ENCODE measurements at regions not wholly inside any gene's neighbourhood (a gene's known extent, or its start where the extent isn't known, plus 50 kb on each side); places are given as distances from the start of the nearest gene placed in this dataset.

DNA sequence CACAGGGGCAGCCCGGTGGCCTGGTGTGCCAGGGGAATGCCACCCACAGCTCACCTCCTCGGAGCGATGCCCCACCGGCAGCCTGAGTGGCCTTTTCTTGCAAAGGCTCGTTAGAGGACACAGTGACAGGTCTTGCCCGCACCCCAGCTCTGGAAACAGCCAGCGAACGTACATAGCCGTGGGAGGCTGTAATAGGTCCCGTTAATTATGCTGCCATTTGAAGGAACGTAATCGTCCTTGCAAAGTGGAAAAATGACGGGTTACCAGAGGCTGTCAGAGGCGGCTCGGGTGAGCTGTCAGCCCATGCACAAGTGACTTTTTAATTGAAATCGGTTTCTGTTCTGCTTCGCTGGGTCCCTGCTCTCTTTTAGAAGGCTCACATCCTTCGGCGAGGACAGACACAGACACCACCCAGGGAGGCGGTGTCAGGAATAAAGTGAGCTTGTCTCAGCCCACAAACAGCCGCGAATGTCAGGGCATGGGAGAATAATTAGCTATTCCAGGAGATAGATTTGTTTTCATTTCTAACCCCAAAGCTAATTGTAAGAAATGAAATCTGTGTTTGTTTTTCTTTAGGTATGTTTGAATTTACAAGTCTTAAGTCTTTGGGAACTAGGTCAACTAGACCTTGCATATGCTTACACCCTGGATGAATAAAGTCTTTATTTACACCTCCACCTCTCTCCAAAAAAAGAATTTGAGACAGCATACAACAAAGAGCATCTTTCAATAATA, 77.2 kb upstream of the RFLNA start:
- no peak overlapping the region for H3K4me2 ChIP-seq (ENCODE audit: low read depth, low read length)
- ChIA-PET CTCF (ENCODE audit: low intra/inter-chr PET ratio, low total read pairs) (no interaction called here), POLR2A (no interaction called here)
- no peak overlapping the region for H3K4me3 ChIP-seq (replicated peaks in 1 of 3; ENCODE audit: insufficient read depth in 1 of 3, low read depth in 2 of 3, low read length in 3 of 3)
- no peaks in the 10 kb centered on the region for H4K20me1 ChIP-seq (ENCODE audit: insufficient read depth, low read length)
- FAIRE-seq (no peak), DNase-seq (ENCODE audit: low spot score) (no peak), ATAC-seq (no peak)
- H3K27ac ChIP-seq (ENCODE audit: extremely low read length, insufficient read depth, low read length) = no peak overlapping the region
- peaks cover 3 to 15% of the 10 kb centered on the region in 2 experiments; a peak in 2 of 5 replicates for H3K27me3 ChIP-seq (ENCODE audit: control insufficient read depth in 1 of 2, insufficient read depth in 2 of 2, low read length in 2 of 2)
- no peaks in the 10 kb centered on the region for H3K4me1 ChIP-seq (ENCODE audit: insufficient read depth, low read length)
- H3K9me3 ChIP-seq (ENCODE audit: low read length) = peaks cover 9% of the 10 kb centered on the region; the same call in 1 of the 2 replicates
- no peak overlapping the region for H3K9ac ChIP-seq (ENCODE audit: insufficient read depth, low read depth, low read length)
- WGBS (ENCODE audit: low lambda C conversion rate) = 45% methylated on average over 19 of the region's 22 CpGs
- H3K36me3 ChIP-seq (replicated peaks in 1 of 2; ENCODE audit: control insufficient read depth in 1 of 2, insufficient read depth in 2 of 2, low read length in 2 of 2) = no peaks in the 10 kb centered on the region
- TF ChIP-seq GATAD1 (CRISPR knock-in tag; IDR thresholded peaks at IDR 0.05) (no peak), ZHX2 (IDR thresholded peaks at IDR 0.05; ENCODE audit: low read depth) (no peak), ZHX2 (CRISPR knock-in tag; IDR thresholded peaks at IDR 0.05; ENCODE audit: borderline replicate concordance) (no peak), THAP9 (CRISPR knock-in tag; IDR thresholded peaks at IDR 0.05; ENCODE audit: borderline replicate concordance) (no peak), ZNF782 (CRISPR knock-in tag; IDR thresholded peaks at IDR 0.05; ENCODE audit: borderline replicate concordance) (no peak), MAFK (conservative IDR thresholded peaks at IDR 0.05 in 1 of 2, IDR thresholded peaks at IDR 0.05 in 1 of 2; ENCODE audit: low read length in 2 of 2) (no peak)
- BruUV-seq (replicated peaks) = no TSS peak
- H3K79me2 ChIP-seq (ENCODE audit: insufficient read depth, low read length) = no peaks in the 10 kb centered on the region
- intact Hi-C loops (cut with micrococcal nuclease; ENCODE audit: unreplicated experiment) (no loop called here), in situ Hi-C loops (cut with HindIII; ENCODE audit: extremely low pct_ligation_motif_present, low pct_unique_long_range_greater_than_20kb) (no loop called here)
- H2AFZ ChIP-seq (ENCODE audit: low read length) = no peak overlapping the region
